Body of pancreas (tissue), 4 donors: ENCODE measurements at regions not wholly inside any gene's neighbourhood (a gene's known extent, or its start where the extent isn't known, plus 50 kb on each side); places are given as distances from the start of the nearest gene placed in this dataset.

ENCODE experiments used
- ATAC-seq: fragments of 150-250 bp; one replicate; pipeline ENCODE4 v1.9.1; 2016
- DNase-seq, 4 donors: peaks; one replicate each; pipeline ENCODE4 v3.0.0-alpha.2; 2019
- H3K27ac ChIP-seq, 4 donors: fragments of 200-600 bp; sonication (generic); 1 replicate in 3 of 4; 2 replicates in 1 of 4; pipeline versions ENCODE4 v1.5.1 to v1.6.1; 2016 to 2019; ENCODE audit warnings: mild to moderate bottlenecking in 1 of 4, mixed read lengths in 1 of 4, moderate library complexity in 1 of 4
- H3K27me3 ChIP-seq, 2 donors: fragments of 200-600 bp; sonication (generic); one replicate each; pipeline ENCODE4 v1.6.0; 2016; ENCODE audit warnings: mild to moderate bottlenecking in 1 of 2
- H3K36me3 ChIP-seq, 2 donors: fragments of 200-600 bp; sonication (generic); replicated peaks in 1 of 2; 2 replicates each; pipeline ENCODE4 v1.5.1; 2016; ENCODE audit warnings: low read depth in 2 of 2; ENCODE audit not compliant: insufficient read depth in 1 of 2
- H3K4me1 ChIP-seq: fragments of 200-600 bp; sonication (generic); one replicate; pipeline ENCODE4 v1.6.0; 2016
- H3K4me3 ChIP-seq, 2 donors: fragments of 200-600 bp; sonication (generic); 1 replicate in 1 of 2; 2 replicates in 1 of 2; pipeline ENCODE4 v1.5.1; 2016 to 2019
- H3K9me3 ChIP-seq, 3 donors: fragments of 200-600 bp; sonication (generic); 1 replicate in 2 of 3; 2 replicates in 1 of 3; pipeline ENCODE4 v1.5.1; 2016
- CTCF ChIP-seq, 7 experiments: fragments of 450-650 bp in 4 of 7; fragments of 200-600 bp in 3 of 7; sonication (generic) in 3 of 7; IDR thresholded peaks; one replicate each; pipeline ENCODE4 v1.5.1; 2016 to 2019; ENCODE audit warnings: antibody characterized with exemption in 7 of 7
- POLR2A ChIP-seq, 3 donors: fragments of 450-650 bp; IDR thresholded peaks; one replicate each; pipeline ENCODE4 v1.6.1; 2016; ENCODE audit warnings: antibody characterized with exemption in 3 of 3, mild to moderate bottlenecking in 2 of 3
- WGBS, 2 donors: methylation state at CpG; one replicate each; pipeline ENCODE4 v1.1.5; 2017; 5-methylcytosine and 5-hydroxymethylcytosine counted together
- intact Hi-C: fragments of 100-400 bp; cut with DNase I; formaldehyde crosslinking; loops from one replicate; pipeline ENCODE4 v1.15.1; 2023

- intact Hi-C loops: no loop called here
Observed at GRCh38 chr20:8963330-8963729, 105.6 kb upstream of the PLCB4 start.

DNA sequence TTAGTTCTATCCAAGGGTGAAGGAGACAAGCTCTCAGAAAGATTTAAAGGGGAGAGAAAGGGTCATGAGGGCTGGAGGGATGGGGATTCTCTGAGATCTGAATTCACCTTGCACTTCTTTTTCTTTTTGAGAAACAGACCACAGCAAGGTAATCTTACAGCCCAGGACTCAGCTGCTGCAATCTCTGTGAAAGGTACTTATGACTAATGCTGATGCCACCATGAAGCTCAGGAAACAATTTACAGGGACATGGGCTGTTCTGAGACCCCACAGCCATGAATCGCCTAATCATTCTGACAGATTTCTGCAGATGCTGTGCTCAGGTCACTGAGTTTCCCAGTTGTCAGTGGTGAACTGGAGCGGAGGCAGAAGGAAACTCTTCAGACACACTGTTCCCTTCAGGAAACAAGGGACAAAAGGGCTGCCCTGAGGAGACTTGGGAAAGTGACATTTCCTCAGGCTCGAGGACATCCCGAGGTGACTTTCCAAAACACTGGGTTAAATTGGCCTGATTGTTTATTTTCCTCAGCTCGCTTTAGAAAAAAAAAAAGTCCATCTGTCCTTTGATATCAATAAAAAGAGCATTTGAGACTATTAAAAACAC is 103.8 kb upstream of the PLCB4 start:
- no peaks in the 10 kb centered on the region for H3K9me3 ChIP-seq
- intact Hi-C loops: no loop called here
- 73 to 85% methylated on average over 5 of the region's 5 CpGs for WGBS, 2 donors
- DNase-seq (no peak), ATAC-seq (no peak)
- TF ChIP-seq POLR2A (IDR thresholded peaks at IDR 0.05) (no peak), CTCF (IDR thresholded peaks at IDR 0.05) (no peak)
- no peaks in the 10 kb centered on the region for H3K4me1 ChIP-seq
- H3K27me3 ChIP-seq: no peaks in the 10 kb centered on the region
- H3K27ac ChIP-seq: no peak overlapping the region
- no peaks in the 10 kb centered on the region for H3K36me3 ChIP-seq
- no peak overlapping the region for H3K4me3 ChIP-seq

More at GRCh38 chr20:8963330-8963729, 105.6 kb upstream of the PLCB4 start:
- Histone ChIP-seq H3K27me3 (no peaks in the 10 kb centered on the region), H3K4me3 (no peak overlapping the region), H3K4me1 (no peaks in the 10 kb centered on the region), H3K36me3 (no peaks in the 10 kb centered on the region), H3K27ac (no peak overlapping the region), H3K9me3 (no peaks in the 10 kb centered on the region)
- DNase-seq: no peak
- no peak for ATAC-seq
- TF ChIP-seq CTCF (IDR thresholded peaks at IDR 0.05): no peak

GRCh38 chr20:8967641-8968245 is 101.1 kb upstream of the PLCB4 start:
- 91 to 92% methylated on average over 2 of the region's 2 CpGs for WGBS, 2 donors
- ATAC-seq: no peak
- TF ChIP-seq CTCF (IDR thresholded peaks at IDR 0.05) (no peak), POLR2A (IDR thresholded peaks at IDR 0.05) (no peak)
- no peaks in the 10 kb centered on the region for H3K4me1 ChIP-seq
- no peak for DNase-seq
- H3K9me3 ChIP-seq: no peaks in the 10 kb centered on the region
- H3K27ac ChIP-seq: no peak overlapping the region
- H3K36me3 ChIP-seq: no peaks in the 10 kb centered on the region
- H3K27me3 ChIP-seq: no peaks in the 10 kb centered on the region
- intact Hi-C loops: no loop called here
- H3K4me3 ChIP-seq: no peak overlapping the region

DNA sequence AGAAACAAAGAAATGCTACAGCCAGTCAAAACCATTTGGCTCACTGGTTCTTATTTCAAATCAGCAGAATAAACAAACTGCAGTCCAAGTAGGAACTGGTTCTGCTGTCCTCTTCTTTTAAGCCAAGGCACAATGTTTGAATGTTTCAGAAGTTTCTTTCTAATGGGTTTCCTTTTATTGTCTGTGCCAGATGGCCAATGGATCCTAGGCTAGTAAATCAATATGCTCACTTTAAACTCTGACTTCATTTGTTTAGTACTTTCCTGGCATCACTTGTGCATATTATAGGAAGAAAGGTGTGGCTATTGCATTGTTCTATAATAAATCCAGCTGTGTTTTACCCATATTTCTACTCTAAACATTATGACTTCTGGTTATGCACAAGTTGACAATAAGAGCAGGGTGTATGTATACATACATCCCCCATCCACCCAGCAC is 99.7 kb upstream of the PLCB4 start:
- H3K36me3 ChIP-seq: no peaks in the 10 kb centered on the region
- no peak for TF ChIP-seq POLR2A (IDR thresholded peaks at IDR 0.05)
- no peak for TF ChIP-seq CTCF (IDR thresholded peaks at IDR 0.05)
- intact Hi-C loops: no loop called here
- DNase-seq: no peak
- no peak for ATAC-seq
- H3K4me3 ChIP-seq: no peak overlapping the region
- H3K27me3 ChIP-seq: no peaks in the 10 kb centered on the region
- no peaks in the 10 kb centered on the region for H3K9me3 ChIP-seq
- H3K4me1 ChIP-seq: no peaks in the 10 kb centered on the region
- no peak overlapping the region for H3K27ac ChIP-seq

DNA sequence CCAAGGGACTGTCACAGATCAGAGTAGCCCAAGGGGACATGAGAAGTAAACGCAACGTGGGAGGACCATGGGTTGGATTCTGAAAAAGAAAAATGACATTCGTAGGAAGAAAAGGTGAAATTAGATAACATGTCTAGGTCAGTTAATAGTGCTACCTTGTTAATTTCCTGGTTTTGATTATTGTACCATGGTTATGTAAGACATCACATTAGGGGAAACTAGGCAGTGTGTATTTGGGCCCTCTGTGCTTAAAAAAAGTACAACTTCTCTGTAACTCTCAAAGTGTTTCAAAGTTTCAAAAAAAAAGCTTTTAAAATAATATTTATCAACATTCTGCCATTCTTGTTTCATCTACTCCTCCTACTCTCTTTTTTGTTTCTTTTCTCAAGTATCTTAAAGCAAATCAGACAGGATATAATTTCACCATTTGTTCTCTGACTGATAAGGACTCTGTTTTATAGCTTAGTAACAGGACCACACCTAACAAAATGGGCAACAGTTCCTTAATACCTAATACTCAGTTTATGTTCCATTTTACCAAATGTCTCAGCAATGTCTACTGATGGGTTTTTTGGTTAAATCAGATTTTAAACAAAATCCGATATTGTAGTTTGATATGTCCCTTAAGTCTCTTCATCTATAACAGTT is 97.1 kb upstream of the PLCB4 start:
- Histone ChIP-seq H3K36me3 (no peaks in the 10 kb centered on the region), H3K4me3 (no peak overlapping the region), H3K27ac (no peak overlapping the region), H3K9me3 (no peaks in the 10 kb centered on the region), H3K27me3 (no peaks in the 10 kb centered on the region), H3K4me1 (no peaks in the 10 kb centered on the region)
- intact Hi-C loops: no loop called here
- TF ChIP-seq CTCF (IDR thresholded peaks at IDR 0.05): no peak
- no peak for TF ChIP-seq POLR2A (IDR thresholded peaks at IDR 0.05)
- ATAC-seq (no peak), DNase-seq (no peak)
- 67 to 73% methylated on average over 4 of the region's 4 CpGs for WGBS, 2 donors
